ENCODE measurements at regions not wholly inside any gene's neighbourhood (a gene's known extent, or its start where the extent isn't known, plus 50 kb on each side); places are given as distances from the start of the nearest gene placed in this dataset.
"Not testable (repeated sequence)": the region's sequence is repeated elsewhere in the genome, so short reads cannot be mapped to it uniquely, and the experiment has no call there.

DNA sequence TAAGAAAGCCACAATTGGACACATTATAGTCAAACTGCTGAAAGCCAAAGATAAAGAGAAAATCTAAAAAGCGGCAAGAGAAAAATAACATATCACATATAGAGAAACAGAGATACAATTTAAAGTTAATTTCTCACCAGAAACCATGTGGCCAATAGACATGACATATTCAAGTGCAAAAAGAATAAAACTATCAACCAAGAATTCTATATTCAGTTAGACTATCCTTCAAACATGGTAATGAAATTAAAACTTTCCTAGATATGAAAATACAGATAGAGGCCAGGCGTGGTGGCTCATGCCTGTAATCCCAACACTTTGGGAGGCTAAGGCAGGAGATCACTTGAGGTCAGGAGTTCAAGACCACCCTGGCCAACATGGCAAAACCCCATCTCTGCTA lies 129.1 kb upstream of the RNF32 start:
- no peak for DNase-seq

DNA sequence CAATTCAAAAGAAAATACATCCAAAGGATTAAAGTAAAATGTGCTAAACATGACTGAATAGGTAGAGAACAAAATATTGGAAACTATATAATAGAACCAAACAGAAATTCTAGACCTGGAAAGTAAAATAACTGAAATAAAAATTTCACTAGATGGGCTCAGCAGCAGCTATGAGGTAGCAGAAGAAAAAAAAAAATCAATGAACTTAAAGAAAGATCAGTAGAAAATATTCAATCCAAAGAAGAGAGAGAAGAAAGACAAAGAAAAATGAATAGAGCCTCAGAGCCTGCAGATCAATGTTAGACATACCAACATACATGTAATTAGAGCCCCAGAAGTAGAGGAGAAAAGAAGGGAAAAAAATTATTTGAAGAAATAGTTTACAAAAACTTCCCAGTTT lies 129.6 kb upstream of the RNF32 start:
- DNase-seq, result no peak

DNA sequence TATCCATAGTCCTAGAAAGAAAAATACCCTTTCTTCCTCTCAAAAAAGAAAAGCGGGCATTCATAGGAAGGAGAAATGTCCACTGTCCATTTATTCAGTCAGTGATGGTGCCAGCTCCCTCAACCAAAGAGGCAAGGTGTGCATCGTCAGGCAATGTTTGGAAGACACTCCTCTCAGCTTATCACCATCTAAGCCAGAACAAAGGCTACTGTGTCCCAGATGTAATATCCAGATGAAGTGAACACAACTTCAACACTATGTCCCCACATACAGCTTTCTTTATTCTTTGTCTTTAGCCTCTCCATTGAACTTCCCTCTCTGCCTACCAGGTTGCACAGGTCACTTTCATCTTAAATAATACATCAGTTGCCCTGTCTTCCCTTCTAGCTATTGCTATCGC lies 131.4 kb upstream of the RNF32 start:
- no peak for DNase-seq

DNA sequence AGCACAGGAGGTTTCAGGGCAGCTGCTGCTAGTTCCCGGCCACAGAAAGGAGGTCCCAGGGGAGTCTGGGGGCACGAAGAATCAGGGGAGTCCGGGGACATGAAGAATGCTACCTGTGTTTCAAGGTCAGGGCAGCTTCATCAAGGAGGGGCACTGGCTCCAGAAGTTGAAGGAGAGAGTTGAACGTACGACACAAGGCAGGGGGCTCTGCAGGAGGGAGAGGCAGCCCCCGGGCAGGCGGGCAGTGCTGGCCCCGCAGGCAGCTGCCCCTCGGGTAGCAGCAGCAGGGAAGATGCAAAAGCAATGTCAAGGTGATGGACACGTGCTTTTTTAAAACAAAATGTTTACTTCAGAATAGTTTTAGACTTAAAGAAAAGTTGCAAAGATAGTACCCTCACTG lies 134.7 kb upstream of the RNF32 start:
- DNase-seq, result no peak

DNA sequence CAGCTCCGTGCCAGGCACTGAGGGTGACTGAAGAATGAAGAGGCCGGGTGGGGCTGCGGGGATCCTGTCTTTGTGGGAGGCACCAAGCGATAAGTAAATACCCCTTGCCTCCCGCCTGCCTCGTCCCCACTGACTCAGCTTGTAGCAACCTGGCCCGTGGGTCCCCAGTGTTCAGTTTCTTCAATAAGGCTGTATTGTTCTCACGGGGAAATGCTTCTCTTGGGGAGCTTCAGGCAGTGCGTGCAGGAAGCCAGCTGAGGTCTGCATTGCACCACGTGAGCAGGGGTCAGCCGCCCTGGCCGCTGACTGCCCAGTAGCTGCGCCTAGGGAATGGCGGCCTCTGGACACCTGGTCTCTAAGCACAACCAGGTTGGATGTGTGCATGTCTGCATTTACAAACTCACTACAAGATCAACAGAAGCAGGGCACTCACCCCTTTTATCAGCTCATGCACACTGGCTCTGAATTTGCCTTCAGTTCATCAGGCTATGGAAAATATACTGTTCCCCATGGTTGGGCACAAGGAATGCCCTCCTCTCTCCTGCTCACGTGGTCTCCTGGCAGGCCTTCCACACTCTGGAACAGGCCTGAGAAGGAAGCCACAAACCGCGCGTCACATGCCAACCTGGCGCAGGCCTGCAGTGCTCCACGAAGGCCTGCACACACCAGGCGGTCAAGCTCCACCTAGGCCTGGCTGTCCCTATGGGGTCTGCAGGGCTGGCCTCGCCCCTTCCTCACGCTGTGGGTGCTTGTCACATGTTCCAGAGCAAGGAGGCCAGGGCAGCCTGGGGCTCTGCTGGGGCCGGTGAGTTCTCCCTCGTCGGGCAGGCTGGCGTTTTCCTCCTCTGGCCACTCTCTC lies 135.7 kb upstream of the RNF32 start:
- no peak for DNase-seq

DNA sequence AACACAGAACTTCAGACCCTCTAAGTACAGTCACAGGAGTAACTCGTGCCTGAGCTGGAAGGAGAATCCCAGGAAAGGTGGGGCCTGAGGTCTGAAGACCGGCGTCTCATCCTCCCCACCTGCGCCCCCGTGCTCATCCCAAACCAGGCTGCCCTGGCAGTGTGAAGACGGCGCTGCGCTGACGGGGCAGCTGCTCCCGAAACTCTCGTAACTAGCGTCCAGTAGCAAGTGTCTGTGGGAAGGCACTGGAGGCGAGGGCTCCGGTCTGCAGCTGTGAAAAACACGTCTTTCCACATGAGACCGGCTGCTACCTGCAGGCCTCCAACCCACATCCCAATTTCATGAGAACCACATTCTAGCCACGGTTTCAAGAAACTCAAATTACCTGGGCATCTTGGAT lies 136.6 kb upstream of the RNF32 start:
- no peak for DNase-seq

DNA sequence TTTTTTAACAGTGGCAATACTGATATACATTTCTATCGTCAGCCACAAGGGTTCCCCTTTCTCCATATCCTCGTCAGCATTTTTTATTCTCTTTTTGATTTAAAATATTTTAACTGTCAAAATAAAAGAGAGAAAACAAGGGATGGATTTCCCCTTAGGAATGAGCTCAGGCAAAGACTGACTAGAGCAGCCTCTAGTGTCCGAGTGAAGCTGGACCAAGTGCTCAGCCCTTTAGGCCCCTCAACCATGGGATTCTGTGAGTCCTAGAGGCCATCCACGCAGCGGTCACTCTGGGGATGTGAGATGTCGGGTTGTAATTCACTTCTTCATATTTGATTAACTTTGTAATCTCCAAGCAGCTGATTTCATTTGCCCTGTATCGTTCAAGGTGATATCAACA lies 137.4 kb upstream of the RNF32 start:
- no peak for DNase-seq

DNA sequence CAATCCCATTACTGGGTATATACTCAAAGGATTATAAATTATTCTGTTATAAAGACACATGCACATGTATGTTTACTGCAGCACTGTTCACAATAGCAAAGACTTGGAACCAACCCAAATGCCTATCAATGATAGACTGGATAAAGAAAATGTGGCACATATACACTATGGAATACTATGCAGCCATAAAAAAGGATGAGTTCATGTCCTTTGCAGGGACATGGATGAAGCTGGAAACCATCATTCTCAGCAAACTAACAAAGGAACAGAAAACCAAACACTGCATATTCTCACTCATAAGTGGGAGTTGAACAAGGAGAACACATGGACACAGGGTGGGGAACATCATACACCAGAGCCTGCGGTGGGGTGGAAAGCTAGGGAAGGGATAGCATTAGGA lies 138.8 kb upstream of the RNF32 start:
- not testable (repeated sequence) for DNase-seq

DNA sequence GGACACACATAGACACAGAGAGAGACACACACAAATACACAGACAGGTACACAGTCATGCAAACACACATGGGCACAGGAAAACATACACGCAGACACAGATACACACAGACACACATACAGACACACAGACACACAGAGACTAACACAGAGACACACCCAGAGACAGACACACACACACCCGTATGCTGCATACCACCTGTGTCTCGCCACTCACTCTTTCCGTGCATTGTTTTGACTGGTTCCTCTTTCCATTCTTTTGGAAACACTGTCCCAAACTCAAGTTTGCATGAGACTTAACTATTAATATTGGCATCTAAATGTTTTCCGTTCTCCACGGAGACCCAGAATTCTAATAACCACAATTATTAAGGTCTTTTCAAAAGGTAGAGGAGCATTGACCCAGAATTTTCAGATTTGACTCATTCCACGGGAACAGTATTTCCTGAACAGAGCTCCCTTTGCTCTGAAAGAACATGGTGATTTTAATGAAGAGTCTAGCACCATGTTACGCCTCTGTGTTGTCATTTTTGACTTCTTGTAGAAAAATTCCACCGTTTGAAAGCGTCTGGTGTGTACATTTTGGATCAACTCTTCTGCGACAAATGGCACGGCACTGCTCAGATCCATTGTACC lies 141.2 kb upstream of the RNF32 start:
- no peak for DNase-seq

DNA sequence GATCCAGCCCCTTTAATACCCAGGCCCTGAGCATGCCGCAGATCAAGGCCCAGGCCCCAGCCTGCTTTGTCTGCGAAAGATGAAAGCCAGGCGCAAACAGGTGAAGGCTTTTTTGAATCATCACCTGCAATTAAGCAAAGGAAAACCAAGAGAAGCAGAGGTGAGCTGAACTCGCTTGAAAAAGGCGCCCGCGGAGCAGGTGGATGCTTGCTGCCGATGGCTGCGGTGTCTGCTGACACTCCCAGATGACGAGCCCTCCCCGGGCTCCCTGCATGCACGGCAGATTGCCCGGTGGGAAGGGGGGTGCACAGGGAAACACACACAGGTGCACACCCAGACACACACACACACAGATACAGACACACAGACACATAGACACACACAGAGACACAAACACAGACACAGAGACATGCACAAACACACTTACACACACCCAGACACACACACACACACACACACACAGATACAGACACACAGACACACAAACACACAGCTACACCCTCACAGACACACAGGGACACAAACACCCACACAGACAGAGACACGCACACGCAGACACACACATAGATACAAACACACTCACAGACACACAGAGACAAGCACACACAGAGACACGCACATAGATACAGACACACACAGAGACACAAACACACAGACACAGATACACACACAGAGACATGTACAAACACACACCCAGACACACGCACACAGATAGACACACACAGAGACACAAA lies 142.6 kb upstream of the RNF32 start:
- no peak for DNase-seq

DNA sequence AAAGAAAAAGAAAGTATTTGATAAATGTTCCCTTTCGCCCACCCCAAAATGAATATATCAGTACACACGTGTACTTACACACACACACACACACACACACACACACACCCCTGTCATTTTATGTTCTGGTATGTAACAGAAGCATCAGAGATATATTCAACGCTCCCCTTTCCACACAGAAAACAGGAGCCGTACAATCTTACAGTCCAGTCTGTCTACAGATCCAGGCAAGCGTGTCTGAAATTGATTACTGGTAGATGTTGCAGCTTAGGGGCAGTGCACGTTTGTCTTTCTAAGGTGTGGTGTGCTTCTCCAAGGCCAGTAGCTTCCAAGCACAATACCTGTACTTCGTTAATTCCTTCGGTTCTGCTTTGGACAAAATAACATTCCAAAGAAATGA lies 143.7 kb upstream of the RNF32 start:
- DNase-seq, result no peak

DNA sequence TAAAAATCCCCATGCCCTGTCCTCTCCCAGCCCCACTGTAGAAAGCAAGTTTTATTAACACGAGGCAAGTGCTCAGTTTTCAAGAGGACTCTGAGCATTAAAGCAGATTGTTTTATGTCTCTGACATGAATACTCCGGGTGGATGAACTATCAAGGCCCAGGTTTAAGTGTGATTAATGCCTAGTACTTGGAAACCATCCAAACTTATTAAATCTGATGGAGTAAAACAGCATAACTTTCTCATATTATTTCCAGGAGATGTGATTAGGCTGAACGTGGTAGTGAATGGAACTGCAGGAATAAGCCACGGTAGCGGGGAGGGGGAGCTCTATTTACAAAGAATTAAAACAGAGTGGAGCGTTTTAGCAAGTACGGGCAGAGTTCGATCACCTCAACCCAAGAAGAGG lies 144.2 kb upstream of the RNF32 start:
- DNase-seq, result no peak

DNA sequence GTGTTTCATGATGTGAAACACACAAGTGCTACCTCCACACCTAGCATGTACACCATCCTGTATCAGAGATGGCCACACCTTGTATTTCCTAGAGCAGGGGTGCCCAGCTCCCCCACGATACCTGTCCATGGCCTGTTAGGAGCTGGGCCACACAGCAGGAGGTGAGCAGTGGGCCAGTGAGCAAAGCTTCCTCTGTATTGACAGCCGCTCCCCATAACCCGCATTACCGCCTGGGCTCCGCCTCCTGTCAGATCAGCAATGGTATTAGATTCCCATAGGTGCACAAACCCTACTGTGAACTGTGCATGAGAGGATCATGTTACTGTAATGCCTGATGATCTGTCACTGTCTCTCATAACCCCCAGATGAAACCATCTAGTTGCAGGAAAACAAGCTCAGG lies 145.6 kb upstream of the RNF32 start:
- DNase-seq, result no peak

DNA sequence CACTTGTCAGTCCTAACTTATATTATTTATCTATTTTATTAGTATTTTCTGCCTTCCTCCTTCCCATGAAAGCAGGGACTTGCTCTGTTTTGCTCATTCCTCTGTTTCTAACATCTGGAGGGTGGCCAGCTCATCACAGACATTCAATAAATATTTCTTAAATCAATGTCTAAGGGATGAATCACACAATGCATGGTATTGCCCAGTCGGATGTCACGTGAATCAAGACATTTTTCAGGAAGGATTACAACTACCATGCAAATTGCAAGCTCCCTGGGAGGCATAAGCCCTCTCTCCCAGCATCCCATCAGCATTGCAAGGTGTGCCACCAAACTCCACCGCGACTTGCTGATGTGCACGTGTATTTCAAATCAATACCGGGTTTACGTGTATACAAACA lies 146.6 kb upstream of the RNF32 start:
- DNase-seq, result no peak

DNA sequence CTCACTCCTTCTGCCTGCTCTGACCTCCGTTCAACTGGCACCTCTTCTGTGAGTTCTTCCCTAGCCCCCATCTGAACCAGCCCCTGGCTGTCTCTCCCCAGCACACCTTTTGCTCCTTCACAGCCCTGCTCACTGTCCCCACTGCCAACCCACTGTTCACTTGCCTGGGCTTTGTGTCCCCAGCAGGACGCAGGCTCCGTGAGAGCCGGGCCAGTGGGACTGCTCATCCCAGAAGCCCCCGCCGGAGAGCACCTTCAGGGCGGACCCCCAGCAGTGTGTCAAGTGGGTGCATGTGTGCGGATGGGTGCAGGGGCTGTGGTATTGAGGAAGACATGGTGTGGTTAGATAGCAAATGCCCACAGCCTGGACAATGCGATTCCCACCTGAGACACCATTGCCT lies 148.4 kb upstream of the RNF32 start:
- DNase-seq, result no peak

DNA sequence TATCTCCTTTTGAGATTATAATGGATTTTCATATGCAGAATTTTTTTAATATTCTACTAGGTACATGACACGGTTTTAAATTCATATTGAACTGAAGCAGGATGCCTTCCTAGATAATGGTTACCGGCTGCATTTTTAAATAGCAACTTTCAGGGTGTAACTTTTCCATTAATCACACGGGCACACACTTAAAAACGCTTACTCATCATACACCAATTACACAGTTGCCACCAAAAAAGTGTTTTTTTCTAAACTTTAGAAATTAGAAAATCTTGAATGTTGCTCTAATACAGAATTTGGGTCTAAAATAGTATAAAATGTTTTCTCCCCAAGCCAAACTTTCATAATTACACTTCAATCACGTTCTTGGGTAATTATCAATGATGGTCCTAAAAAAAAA lies 149.1 kb upstream of the RNF32 start:
- no peak for DNase-seq

DNA sequence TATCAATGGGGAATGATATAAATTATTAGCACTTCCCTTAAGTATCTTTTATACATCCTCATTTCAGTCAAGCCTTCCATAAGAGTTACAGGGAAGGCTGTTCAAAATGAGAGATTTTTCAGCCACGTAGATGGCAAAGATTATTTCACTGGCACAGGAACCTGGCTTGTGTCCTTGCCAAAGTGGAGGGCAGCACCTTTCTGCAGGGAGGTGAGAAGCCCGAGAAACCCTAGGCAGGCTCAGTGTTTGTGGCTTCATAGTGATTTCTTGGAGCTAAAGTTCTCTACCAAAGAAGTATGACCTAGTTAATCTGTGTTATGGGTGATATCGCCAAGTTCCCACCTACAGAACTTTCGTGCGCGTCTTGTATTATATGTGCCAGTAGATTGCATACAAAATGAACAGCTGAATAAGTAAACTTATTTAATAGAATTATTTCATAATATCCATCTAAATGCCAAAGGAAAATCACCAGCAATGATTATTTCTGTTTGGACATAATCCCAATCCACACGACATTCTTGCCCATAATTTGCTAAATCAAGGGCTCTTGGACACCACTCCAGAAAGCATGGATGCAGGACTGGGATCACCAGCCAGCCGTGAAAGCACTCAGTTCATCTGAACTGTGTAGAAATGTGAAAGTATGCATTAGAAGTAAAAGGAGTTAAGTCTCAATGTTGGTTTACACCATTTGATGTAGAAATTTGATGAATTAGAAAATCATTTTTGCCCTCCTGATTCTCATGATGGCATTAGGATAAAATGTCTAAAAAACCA lies 150.4 kb upstream of the RNF32 start:
- no peak for DNase-seq

DNA sequence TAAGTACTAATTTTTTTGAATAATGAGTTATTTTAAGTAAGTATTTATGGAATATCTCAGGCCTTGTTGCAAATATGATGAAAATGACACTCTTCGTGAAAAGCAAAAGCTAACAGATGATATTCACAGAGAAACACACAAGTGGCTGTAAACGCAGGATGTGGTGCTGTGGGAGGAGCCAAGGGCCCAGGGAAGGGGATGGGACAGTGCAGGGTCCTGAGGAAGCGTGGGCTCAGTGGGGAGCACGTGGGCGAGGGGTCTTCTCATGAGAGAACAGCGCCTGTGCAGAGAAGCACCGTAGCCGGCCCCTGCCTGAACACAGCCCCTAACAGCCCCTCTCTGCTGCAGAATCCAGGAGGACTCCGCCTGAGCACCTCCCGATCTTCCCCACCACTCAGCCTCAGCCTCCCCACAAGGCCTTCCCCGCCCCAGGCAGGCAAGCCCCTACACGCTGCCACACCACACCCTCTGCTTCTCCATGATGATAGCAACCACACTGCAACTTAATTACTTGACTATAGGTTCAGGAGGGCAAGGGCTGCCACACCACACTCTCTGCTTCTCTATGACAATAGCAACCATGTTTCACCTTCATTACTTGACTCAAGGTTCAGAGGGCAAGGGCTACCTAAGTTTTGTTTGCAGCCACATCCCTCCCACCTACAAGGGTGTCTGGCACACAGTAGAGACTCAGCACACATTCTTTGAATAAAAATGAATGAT lies 152.6 kb upstream of the RNF32 start:
- DNase-seq, result no peak

DNA sequence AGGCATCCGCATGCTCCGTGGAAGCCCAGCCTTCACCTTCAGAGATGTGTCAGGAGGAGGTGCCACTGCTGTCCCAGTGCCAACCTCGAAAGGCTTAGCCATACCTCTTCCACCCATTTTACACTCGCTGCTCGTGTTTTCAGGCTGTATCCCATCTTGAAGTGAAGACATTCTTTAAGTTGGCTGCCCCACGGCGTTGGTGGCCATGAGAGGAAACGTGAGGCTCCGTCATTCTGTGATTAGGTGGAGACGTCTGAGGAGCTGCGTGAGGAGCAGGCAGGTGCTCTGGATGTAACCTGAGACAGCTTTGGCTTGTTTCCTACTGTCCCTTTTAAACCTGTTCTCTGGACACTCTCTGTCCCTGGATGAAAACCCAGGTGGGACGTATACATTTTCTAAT lies 159.9 kb upstream of the RNF32 start:
- DNase-seq, result no peak

DNA sequence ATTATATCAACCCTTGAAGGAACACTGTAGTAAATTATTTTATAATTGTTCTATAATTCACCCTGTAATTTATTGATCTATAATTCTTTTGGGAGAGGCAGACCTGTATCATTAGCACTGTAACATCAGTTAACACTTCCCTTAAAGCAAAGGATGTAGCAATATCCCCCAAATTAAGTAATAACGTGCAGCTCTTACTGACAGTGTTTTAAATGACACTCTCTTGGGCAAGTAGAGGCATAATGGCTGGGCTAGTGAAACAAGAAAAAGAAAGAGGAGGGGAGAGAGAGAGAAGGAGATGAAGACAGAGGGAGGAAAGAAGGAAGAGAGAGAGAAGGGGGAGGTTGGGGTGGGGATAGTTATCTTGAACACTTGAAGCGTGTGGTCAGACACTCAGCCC lies 161.0 kb upstream of the RNF32 start:
- DNase-seq, result no peak

DNA sequence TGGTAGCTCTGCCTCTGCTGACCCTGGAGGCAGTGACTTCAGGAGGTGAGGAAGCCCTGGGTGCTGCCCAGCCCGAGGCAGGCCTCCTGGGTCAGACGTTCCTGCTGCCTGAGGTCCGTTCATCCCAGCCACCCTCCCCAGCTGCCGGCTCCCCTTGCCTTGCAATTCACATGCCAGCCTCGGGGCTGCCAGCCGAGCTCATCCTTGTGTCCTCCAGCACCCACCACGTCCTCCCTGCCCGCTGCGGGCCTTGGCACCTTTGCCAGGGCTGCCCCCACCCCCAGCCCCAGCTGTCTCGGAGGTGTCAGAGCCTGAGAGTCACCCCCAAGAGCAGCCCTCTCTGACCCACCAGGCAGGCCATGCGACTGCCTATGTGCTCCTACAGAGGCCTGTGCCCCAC lies 162.1 kb upstream of the RNF32 start:
- no peak for DNase-seq

DNA sequence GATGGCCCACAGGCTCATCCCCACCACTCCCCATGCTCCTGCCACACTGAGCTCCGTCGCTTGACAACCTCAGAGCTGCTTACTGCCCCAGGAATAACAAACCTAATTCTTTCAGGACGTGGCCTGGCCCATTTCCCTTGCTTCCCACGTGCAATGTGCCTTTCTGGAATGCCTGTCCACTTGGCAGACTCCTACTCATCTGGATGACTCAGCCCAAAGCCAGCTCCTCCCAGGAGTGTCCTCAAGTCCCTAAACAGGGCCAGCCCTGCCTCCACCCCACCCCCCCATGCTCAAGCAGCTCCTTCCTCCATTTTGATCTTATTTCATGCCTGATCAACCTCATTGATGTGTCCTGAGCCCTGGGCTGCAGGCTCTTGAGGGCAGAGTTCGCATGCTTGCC lies 164.9 kb upstream of the RNF32 start:
- no peak for DNase-seq

DNA sequence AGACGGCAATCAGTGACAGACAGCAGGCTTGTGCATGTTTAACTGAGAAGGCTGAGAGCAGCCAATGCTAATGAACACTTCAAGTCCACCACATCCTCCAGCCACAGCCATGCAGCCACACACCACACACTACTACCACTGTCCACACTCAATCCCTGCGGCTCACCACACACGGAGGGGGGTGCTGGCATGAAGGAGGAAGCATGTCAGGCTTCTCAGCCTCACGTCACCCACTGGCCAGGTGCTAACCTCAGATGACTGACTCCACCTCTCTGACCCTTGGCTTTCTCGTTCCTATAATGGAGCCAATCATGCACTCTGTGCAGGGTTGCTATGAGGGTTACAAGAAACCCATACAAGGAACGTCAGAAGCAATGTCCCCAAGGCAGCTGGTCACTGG lies 165.4 kb upstream of the RNF32 start:
- no peak for DNase-seq

All from activated CD4-positive, alpha-beta T cell treated with anti-CD3 and anti-CD28 coated beads, Interleukin-2, amount 50 U/mL, for 16 hours (primary cell).